Natural killer cell (primary cell): ENCODE measurements at regions not wholly inside any gene's neighbourhood (a gene's known extent, or its start where the extent isn't known, plus 50 kb on each side); places are given as distances from the start of the nearest gene placed in this dataset.

Experiments
- ATAC-seq, 3 donors: fragments of 150-1000 bp in 2 of 3; fragments of 200-7000 bp in 1 of 3; cut with Tn5 transposase; 1 replicate in 1 of 3; 2 replicates in 2 of 3; pipeline ENCODE4 v1.10.0; 2021; ENCODE audit warnings: mild to moderate bottlenecking in 2 of 3, moderate library complexity in 2 of 3
- DNase-seq, 2 donors: peaks; one replicate each; pipeline versions ENCODE4 v3.0.0 to v3.0.0-alpha.2; 2013 to 2021; ENCODE audit warnings: mixed read lengths in 1 of 2
- H3K27ac ChIP-seq: one replicate; pipeline ENCODE4 v1.5.1; 2013; ENCODE audit warnings: mild to moderate bottlenecking, low read length
- H3K27me3 ChIP-seq: one replicate; pipeline ENCODE4 v1.6.1; 2013; ENCODE audit warnings: low read length; ENCODE audit not compliant: control insufficient read depth, insufficient read depth
- H3K36me3 ChIP-seq: one replicate; pipeline ENCODE4 v1.6.1; 2013; ENCODE audit warnings: low read length; ENCODE audit not compliant: control insufficient read depth, insufficient read depth
- H3K4me1 ChIP-seq: one replicate; pipeline ENCODE4 v1.6.1; 2013; ENCODE audit warnings: low read length; ENCODE audit not compliant: control insufficient read depth, insufficient read depth
- H3K4me3 ChIP-seq: one replicate; pipeline ENCODE4 v1.5.1; 2013; ENCODE audit warnings: low read length
- H3K9me3 ChIP-seq: one replicate; pipeline ENCODE4 v1.6.1; 2013; ENCODE audit warnings: low read length; ENCODE audit not compliant: control insufficient read depth, insufficient read depth
- H3K27ac Mint-ChIP-seq, 2 donors: one replicate each; pipeline ENCODE4 v1.8.0; 2022; ENCODE audit warnings: mild to moderate bottlenecking in 2 of 2, mixed read lengths in 2 of 2, moderate library complexity in 1 of 2
- H3K27me3 Mint-ChIP-seq, 2 donors: one replicate each; pipeline ENCODE4 v1.8.0; 2022; ENCODE audit warnings: low read depth in 2 of 2, mixed read lengths in 2 of 2
- H3K36me3 Mint-ChIP-seq: one replicate; pipeline ENCODE4 v1.8.0; 2022; ENCODE audit warnings: mixed read lengths
- H3K4me1 Mint-ChIP-seq, 2 donors: one replicate each; pipeline ENCODE4 v1.8.0; 2022; ENCODE audit warnings: mixed read lengths in 2 of 2
- H3K4me3 Mint-ChIP-seq: one replicate; pipeline ENCODE4 v1.8.0; 2022; ENCODE audit warnings: mild to moderate bottlenecking, moderate library complexity, mixed read lengths
- H3K9me3 Mint-ChIP-seq, 2 donors: one replicate each; pipeline ENCODE4 v1.8.0; 2022; ENCODE audit warnings: mixed read lengths in 2 of 2
- CTCF ChIP-seq: fragments of 200-600 bp; IDR thresholded peaks from one replicate; pipeline ENCODE4 v1.8.0; 2022; ENCODE audit warnings: antibody characterized with exemption
- WGBS: methylation state at CpG from one replicate; pipeline ENCODE4 v1.1.7; 2013; ENCODE audit warnings: missing lambda C conversion rate; ENCODE audit not compliant: insufficient coverage; 5-methylcytosine and 5-hydroxymethylcytosine counted together
- intact Hi-C: fragments of 100-400 bp; cut with micrococcal nuclease; formaldehyde crosslinking; loops from one replicate; pipeline ENCODE4 v1.14.2; 2022

- no peak overlapping the region for H3K4me3 Mint-ChIP-seq
- H3K27me3 Mint-ChIP-seq, result peaks cover 7 to 21% of the 10 kb centered on the region in 2 donors
- no peaks in the 10 kb centered on the region for H3K9me3 Mint-ChIP-seq
- Histone ChIP-seq H3K27ac (no peak overlapping the region), H3K4me1 (peaks cover 4% of the 10 kb centered on the region), H3K36me3 (no peaks in the 10 kb centered on the region), H3K9me3 (no peaks in the 10 kb centered on the region), H3K4me3 (no peak overlapping the region), H3K27me3 (no peaks in the 10 kb centered on the region)
- intact Hi-C loops, result loop anchor here (5.0 kb wide), 2 partner anchors 787 to 877 kb away; no protein-coding TSS in a partner anchor
- H3K4me1 Mint-ChIP-seq, result peaks cover 9 to 21% of the 10 kb centered on the region in 2 donors
- DNase-seq, result no peak
- TF ChIP-seq CTCF, result no peak
- H3K27ac Mint-ChIP-seq, result no peak overlapping the region
- ATAC-seq, result no peak
- no peaks in the 10 kb centered on the region for H3K36me3 Mint-ChIP-seq
Measured at GRCh38 chr5:148734518-148734917, 80.2 kb upstream of the HTR4 start.

GRCh38 chr5:148735301-148735835, 81.0 kb upstream of the HTR4 start:
- intact Hi-C loops, result no loop called here
- no peak for ATAC-seq

GRCh38 chr5:148739023-148739422, 84.7 kb upstream of the HTR4 start:
- H3K4me3 ChIP-seq, result no peak overlapping the region
- Mint-ChIP-seq H3K9me3 (no peaks in the 10 kb centered on the region), H3K4me1 (peaks cover 4% of the 10 kb centered on the region in 2 donors), H3K36me3 (no peaks in the 10 kb centered on the region), H3K27me3 (peaks cover 5% of the 10 kb centered on the region in 2 donors), H3K27ac (no peak overlapping the region), H3K4me3 (no peak overlapping the region)
- ATAC-seq, result no peak
- H3K27ac ChIP-seq, result no peak overlapping the region
- no peak for TF ChIP-seq CTCF
- intact Hi-C loops, result no loop called here
- no peak for DNase-seq
- H3K9me3 ChIP-seq, result no peaks in the 10 kb centered on the region
- no peaks in the 10 kb centered on the region for H3K4me1 ChIP-seq
- no peaks in the 10 kb centered on the region for H3K36me3 ChIP-seq
- 72% methylated on average over 4 of the region's 5 CpGs for WGBS
- no peaks in the 10 kb centered on the region for H3K27me3 ChIP-seq

More at GRCh38 chr5:148735301-148735835, 81.0 kb upstream of the HTR4 start:
- H3K9me3 ChIP-seq, result no peaks in the 10 kb centered on the region
- peaks cover 4% of the 10 kb centered on the region for H3K4me1 ChIP-seq
- no peaks in the 10 kb centered on the region for H3K36me3 ChIP-seq
- Mint-ChIP-seq H3K9me3 (no peaks in the 10 kb centered on the region), H3K4me1 (peaks cover 9 to 21% of the 10 kb centered on the region in 2 donors), H3K27me3 (peaks cover 7 to 14% of the 10 kb centered on the region in 2 donors), H3K36me3 (no peaks in the 10 kb centered on the region), H3K4me3 (no peak overlapping the region), H3K27ac (no peak overlapping the region)
- DNase-seq, result no peak
- no peaks in the 10 kb centered on the region for H3K27me3 ChIP-seq
- 100% methylated on average over 1 of the region's 2 CpGs for WGBS
- H3K4me3 ChIP-seq, result no peak overlapping the region
- no peak for TF ChIP-seq CTCF
- no peak overlapping the region for H3K27ac ChIP-seq

GRCh38 chr5:148739524-148739923, 85.2 kb upstream of the HTR4 start:
- intact Hi-C loops, result no loop called here
- Mint-ChIP-seq H3K9me3 (no peaks in the 10 kb centered on the region), H3K27ac (no peak overlapping the region), H3K4me3 (no peak overlapping the region), H3K4me1 (no peaks in the 10 kb centered on the region), H3K27me3 (peaks cover 5% of the 10 kb centered on the region in 2 donors), H3K36me3 (no peaks in the 10 kb centered on the region)
- ATAC-seq (no peak), DNase-seq (no peak)
- no peak for TF ChIP-seq CTCF
- WGBS, result 73% methylated on average over 2 of the region's 2 CpGs
- Histone ChIP-seq H3K27ac (no peak overlapping the region), H3K4me1 (no peaks in the 10 kb centered on the region), H3K9me3 (no peaks in the 10 kb centered on the region), H3K27me3 (no peaks in the 10 kb centered on the region), H3K36me3 (no peaks in the 10 kb centered on the region), H3K4me3 (no peak overlapping the region)
